A549 (cell line): ENCODE measurements at regions not wholly inside any gene's neighbourhood (a gene's known extent, or its start where the extent isn't known, plus 50 kb on each side); places are given as distances from the start of the nearest gene placed in this dataset.

Experiments
- CTCF ChIP-seq: fragments of >200 bp; sonication (Bioruptor Twin); formaldehyde crosslinking; IDR thresholded peaks from 3 replicates; pipeline ENCODE4 v1.5.1; 2016
- EHMT2 ChIP-seq: fragments of 200-600 bp; sonication (generic); IDR thresholded peaks from 2 replicates; pipeline ENCODE4 v1.6.1; 2016; ENCODE audit warnings: antibody characterized with exemption, low read depth, mild to moderate bottlenecking, moderate library complexity
- POLR2A ChIP-seq: IDR thresholded peaks from 2 replicates; pipeline ENCODE4 v1.6.1; 2012; ENCODE audit warnings: mild to moderate bottlenecking, low read length

DNA sequence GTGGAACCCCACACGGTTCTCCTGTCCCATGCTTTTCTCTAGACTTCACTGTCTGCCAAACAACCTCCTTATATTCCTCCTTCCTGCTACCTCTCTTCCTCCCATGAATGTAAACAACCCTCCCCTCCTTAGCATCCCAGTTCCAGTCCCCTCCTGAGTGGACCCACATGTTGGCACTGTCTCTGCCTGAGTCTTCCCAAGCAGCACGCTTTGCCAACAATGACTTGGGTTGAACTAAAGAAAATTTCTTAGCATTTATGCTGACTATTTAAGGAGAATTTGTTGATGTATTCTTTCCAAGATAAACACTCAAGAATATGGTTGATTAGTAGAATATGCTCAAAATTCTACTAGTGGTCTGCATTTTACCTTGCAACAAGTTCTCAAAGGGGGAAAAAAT lies 338.0 kb downstream of the TNS1 start:
- TF ChIP-seq CTCF (no peak), EHMT2 (no peak), POLR2A (no peak)
